ENCODE measurements at regions not wholly inside any gene's neighbourhood (a gene's known extent, or its start where the extent isn't known, plus 50 kb on each side); places are given as distances from the start of the nearest gene placed in this dataset.

DNA sequence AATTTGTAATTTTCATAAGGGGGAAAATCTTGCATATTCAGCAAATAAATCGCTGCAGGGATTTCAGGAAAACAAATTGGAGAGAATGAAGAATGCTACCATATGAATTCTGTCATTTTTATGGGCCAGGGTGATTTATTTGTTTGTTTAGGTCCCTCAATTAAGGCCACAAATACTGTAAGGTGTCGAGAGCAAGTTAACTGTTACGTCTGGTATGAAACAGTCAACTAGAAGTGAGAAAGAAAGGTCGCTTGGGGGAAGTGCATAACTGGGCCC is 166.9 kb upstream of the TSHZ2 start:
- no peak for DNase-seq
- Mint-ChIP-seq H3K9me3 (ENCODE audit: unreplicated experiment) (no peaks in the 10 kb centered on the region), H3K36me3 (ENCODE audit: insufficient read depth, unreplicated experiment) (no peaks in the 10 kb centered on the region), H3K27ac (ENCODE audit: unreplicated experiment) (no peak overlapping the region), H3K4me3 (ENCODE audit: unreplicated experiment) (no peak overlapping the region), H3K27me3 (ENCODE audit: insufficient read depth, unreplicated experiment) (peaks cover 8% of the 10 kb centered on the region), H3K4me1 (ENCODE audit: low read depth, unreplicated experiment) (no peaks in the 10 kb centered on the region)
- TF ChIP-seq CTCF (IDR thresholded peaks at IDR 0.05; ENCODE audit: insufficient read depth in 1 of 2, low read depth in 1 of 2, low read length in 1 of 2, severe bottlenecking in 1 of 2, unreplicated experiment in 1 of 2): no peak
- no peaks in the 10 kb centered on the region for H3K36me3 ChIP-seq (ENCODE audit: control insufficient read depth, insufficient read depth, low read length)
- H3K27me3 ChIP-seq (replicated peaks; ENCODE audit: control insufficient read depth, insufficient read depth, low read length): no peaks in the 10 kb centered on the region
- intact Hi-C loops (cut with micrococcal nuclease; ENCODE audit: unreplicated experiment): no loop called here
- H3K4me3 ChIP-seq (ENCODE audit: low read depth, low read length): no peak overlapping the region
- H3K9me3 ChIP-seq: no peaks in the 10 kb centered on the region
- CTCF ChIA-PET: no interaction called here
- no peaks in the 10 kb centered on the region for H3K4me1 ChIP-seq
- no TSS peak for BruUV-seq (replicated peaks)
- POLR2A ChIA-PET: no interaction called here

DNA sequence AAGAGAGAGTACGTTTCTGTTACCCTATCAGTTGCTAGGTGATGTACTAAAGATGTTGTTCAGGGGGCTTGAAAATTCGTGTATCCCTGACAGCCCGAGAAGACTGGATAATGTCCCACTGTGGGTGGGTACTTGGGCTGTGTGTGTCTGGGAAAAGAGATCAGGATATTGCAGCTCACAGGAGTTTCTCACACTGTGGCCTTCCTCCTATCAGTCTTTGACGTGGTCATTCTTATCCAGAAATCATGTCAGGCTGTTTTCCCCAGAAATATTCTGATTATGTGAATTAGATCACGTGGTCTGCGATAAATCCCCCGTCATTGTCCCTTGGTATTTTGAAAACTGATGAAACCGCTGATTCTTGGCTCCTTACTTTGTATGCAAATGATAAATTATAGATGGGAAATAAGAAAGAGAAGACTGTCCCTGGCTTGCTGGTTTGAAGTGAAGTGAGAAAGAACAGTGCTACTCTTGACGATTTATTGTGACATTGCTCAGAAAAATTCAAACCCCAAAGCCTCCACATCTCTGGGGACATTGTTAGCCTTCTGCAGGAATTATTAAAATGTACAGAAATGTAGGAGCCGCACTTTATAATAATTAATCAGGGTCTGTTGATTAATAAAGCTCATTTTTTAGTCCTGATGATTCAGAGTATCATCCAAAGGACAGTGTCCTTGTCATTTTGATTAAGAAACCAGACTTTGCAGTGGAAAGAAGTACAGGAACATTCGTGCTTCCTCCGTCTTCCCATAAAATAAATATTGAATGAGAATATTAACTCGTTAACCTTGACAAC is 167.5 kb upstream of the TSHZ2 start:
- no TSS peak for BruUV-seq (replicated peaks)
- H3K27ac Mint-ChIP-seq (ENCODE audit: unreplicated experiment): no peak overlapping the region
- intact Hi-C loops (cut with micrococcal nuclease; ENCODE audit: unreplicated experiment): no loop called here
- H3K4me3 ChIP-seq (ENCODE audit: low read depth, low read length): no peak overlapping the region
- H3K4me1 ChIP-seq: no peaks in the 10 kb centered on the region
- no peak for TF ChIP-seq CTCF (IDR thresholded peaks at IDR 0.05; ENCODE audit: insufficient read depth in 1 of 2, low read depth in 1 of 2, low read length in 1 of 2, severe bottlenecking in 1 of 2, unreplicated experiment in 1 of 2)
- H3K27me3 ChIP-seq (replicated peaks; ENCODE audit: control insufficient read depth, insufficient read depth, low read length): no peaks in the 10 kb centered on the region
- no peaks in the 10 kb centered on the region for H3K36me3 Mint-ChIP-seq (ENCODE audit: insufficient read depth, unreplicated experiment)
- H3K36me3 ChIP-seq (ENCODE audit: control insufficient read depth, insufficient read depth, low read length): no peaks in the 10 kb centered on the region
- no peaks in the 10 kb centered on the region for H3K9me3 Mint-ChIP-seq (ENCODE audit: unreplicated experiment)
- ChIA-PET CTCF (no interaction called here), POLR2A (no interaction called here)
- no peak for DNase-seq
- H3K4me1 Mint-ChIP-seq (ENCODE audit: low read depth, unreplicated experiment): no peaks in the 10 kb centered on the region
- no peak overlapping the region for H3K4me3 Mint-ChIP-seq (ENCODE audit: unreplicated experiment)
- no peaks in the 10 kb centered on the region for H3K9me3 ChIP-seq
- peaks cover 8% of the 10 kb centered on the region for H3K27me3 Mint-ChIP-seq (ENCODE audit: insufficient read depth, unreplicated experiment)

DNA sequence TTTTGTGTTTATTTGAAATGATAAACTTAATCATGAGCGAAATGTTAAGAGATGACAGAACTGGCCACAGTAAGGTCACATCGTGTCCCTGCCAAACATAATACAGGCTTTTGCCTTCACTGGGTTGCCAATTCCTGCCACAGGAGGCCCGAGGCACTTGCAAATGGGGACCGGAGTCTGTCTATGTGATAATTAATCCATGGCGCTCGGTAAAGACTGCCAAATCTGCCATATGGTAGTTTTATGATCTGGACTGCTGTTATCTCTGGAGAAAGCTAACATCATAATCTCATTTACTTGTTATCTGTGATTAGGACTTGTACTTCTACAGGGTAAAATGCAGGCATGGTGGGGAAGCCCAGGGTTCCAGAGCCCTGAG is 170.5 kb upstream of the TSHZ2 start:
- POLR2A ChIA-PET: no interaction called here
- no peaks in the 10 kb centered on the region for H3K4me1 ChIP-seq
- intact Hi-C loops (cut with micrococcal nuclease; ENCODE audit: unreplicated experiment): no loop called here

More for the DNA sequence above, 170.5 kb upstream of the TSHZ2 start:
- no peaks in the 10 kb centered on the region for H3K9me3 Mint-ChIP-seq (ENCODE audit: unreplicated experiment)
- no peak overlapping the region for H3K27ac Mint-ChIP-seq (ENCODE audit: unreplicated experiment)
- H3K36me3 Mint-ChIP-seq (ENCODE audit: insufficient read depth, unreplicated experiment): no peaks in the 10 kb centered on the region
- no peak overlapping the region for H3K4me3 ChIP-seq (ENCODE audit: low read depth, low read length)
- no peak for TF ChIP-seq CTCF (IDR thresholded peaks at IDR 0.05; ENCODE audit: insufficient read depth in 1 of 2, low read depth in 1 of 2, low read length in 1 of 2, severe bottlenecking in 1 of 2, unreplicated experiment in 1 of 2)
- no peaks in the 10 kb centered on the region for H3K4me1 Mint-ChIP-seq (ENCODE audit: low read depth, unreplicated experiment)
- H3K27me3 Mint-ChIP-seq (ENCODE audit: insufficient read depth, unreplicated experiment): peaks cover 11% of the 10 kb centered on the region
- H3K36me3 ChIP-seq (ENCODE audit: control insufficient read depth, insufficient read depth, low read length): no peaks in the 10 kb centered on the region
- DNase-seq: no peak
- no peak overlapping the region for H3K4me3 Mint-ChIP-seq (ENCODE audit: unreplicated experiment)
- no peaks in the 10 kb centered on the region for H3K9me3 ChIP-seq
- CTCF ChIA-PET: no interaction called here
- no TSS peak for BruUV-seq (replicated peaks)
- H3K27me3 ChIP-seq (replicated peaks; ENCODE audit: control insufficient read depth, insufficient read depth, low read length): no peaks in the 10 kb centered on the region
